GM18909 (cell line): ENCODE measurements at regions not wholly inside any gene's neighbourhood (a gene's known extent, or its start where the extent isn't known, plus 50 kb on each side); places are given as distances from the start of the nearest gene placed in this dataset.
"Not testable (repeated sequence)": the region's sequence is repeated elsewhere in the genome, so short reads cannot be mapped to it uniquely, and the experiment has no call there.

Source experiments
- ATAC-seq: cut with Tn5 transposase; IDR thresholded peaks from one replicate; pipeline ENCODE4 v1.9.1; 2021; ENCODE audit warnings: mild to moderate bottlenecking; ENCODE audit not compliant: unreplicated experiment, poor library complexity

DNA sequence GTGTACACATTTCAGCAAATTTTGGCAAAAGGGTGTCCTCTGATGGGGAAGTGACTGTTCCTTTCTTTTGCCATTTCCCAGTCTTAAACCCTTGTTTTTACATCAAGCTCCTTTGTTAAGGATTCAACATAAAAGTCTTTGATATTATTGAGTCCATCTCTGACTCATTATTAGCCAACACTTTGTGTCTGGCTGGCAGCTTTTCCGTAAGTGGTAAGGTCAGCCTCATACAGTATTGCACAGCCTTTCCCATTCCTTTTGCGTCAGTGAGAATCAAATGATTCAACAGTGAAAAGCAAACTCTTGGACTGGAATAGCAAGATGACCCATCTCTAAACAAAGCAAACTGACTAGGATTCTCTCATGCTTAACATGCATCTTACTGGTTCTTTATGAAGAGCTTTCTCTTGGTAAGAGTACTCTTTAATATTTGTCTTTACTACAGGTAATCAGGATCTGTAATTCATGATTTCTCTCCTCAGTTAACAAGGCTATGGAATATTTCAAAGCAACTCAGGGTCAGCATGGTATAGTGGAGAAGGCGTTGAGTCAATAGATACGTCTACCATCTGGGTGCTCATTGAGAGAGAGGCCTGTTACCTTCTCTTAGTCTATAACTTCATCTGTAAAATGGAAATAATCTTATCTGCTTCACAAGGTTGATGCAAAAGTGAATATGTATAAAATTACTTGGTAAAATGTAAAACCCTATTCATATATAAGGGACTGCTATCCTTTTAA, 183.6 kb downstream of the PRL start:
- no peak for ATAC-seq

DNA sequence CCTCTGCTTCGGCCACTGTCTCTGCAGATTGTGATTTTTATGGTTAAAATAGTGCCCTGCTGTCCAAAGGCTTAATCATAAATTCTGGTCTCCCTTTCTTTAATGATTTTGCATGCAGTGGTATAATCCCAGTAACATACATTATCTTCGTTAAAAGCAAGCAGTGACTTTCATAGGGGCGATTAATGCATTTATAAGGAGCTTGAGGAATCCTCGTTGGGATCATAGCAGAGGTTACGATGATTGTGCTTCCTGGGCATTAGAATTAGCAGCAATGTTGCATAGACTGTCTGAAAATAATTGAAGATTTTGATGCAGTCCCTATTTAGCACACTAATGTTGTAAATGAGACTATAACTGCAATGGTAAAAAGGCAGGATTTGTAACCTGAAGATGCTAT, 181.3 kb downstream of the PRL start:
- ATAC-seq: no peak

DNA sequence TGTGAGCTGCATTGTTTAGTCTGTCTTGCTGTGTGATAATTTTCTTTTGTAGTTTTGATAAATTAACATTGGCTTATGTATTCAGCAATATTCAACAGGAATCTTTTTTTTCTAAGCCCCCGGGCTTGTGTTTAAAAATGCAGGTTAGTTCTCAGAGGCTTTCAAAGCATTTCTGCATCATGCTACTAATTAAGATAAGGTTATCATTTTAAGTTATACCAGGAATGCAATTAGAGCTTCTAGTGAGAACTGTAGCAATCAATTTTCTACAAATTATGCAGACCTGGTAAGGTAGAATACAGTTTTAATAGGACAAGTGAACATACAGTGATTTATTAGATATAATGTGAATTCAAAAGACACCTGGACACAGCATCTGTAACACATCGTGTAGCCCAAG, 179.2 kb downstream of the PRL start:
- ATAC-seq: no peak

DNA sequence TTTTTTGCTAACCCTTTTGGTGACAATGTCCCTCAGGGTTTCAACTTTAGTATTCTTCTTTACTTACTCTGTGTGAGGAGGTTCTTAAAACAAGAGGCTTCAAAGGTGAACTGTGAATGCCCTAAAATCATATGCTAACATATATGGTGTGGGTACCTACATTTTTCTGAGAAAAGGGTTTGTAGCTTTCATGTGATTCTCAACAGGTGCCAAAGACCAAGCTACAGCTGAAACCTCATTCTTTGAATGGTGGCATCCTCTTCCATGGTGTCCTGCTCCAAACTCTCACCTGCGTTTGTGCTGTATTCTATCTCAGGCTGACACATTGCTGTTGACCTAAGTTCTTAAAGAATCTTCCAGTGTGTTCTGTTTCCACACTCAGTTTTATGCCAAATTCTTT, 177.3 kb downstream of the PRL start:
- no peak for ATAC-seq

DNA sequence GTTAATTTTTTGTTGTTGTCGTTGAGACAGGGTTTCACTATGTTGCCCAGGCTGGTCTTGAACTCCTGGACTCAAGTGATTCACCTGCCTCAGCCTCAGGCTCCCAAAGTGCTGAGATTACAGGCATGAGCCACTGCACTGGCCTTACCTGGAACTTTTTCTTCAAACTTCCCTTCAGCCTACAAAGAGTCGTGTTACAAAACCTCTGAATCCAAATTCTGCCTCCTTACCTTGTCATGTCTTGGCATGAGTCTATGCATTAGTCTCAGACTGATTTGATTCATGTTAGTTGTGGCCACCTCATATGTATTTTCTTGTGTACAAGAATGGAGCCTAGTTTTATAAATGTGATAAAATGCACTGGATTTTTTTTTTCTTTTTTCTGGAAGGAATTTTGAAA, 172.1 kb downstream of the PRL start:
- ATAC-seq: no peak

DNA sequence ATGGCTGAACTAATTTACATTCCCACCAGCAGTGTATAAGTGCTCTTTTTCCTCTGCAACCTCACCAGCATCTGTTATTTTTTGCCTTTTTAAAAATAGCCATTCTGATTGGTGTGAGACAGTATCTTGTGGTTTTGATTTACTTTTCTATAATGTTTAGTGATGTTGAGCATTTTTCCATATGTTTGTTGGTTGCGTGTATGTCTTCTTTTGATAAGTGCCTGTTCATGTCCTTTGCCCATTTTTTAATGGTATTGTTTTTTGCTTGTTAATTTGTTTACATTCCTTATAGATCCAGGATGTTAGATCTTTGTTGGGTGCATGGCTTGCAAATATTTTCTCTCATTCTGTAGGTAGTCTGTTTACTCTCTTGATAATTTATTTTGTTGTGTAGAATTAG, 169.9 kb downstream of the PRL start:
- no peak for ATAC-seq

DNA sequence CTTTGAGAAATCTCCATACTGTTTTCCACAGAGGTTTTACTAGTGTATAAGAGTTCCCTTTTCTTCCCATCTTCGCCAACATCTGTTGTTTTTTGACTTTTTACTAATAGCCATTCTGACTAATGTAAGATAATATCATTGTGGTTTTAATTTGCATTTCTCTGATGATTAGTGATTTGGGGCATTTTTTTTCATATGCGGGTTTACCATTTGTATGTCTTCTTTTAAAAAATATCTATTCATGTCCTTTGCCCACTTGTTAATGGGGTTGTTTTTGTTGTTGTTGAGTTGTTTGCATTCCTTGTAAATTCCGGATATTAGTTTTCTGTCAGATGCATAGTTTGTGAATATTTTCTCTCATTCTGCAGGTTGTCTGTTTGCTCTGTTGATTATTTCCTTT, 167.1 kb downstream of the PRL start:
- no peak for ATAC-seq

DNA sequence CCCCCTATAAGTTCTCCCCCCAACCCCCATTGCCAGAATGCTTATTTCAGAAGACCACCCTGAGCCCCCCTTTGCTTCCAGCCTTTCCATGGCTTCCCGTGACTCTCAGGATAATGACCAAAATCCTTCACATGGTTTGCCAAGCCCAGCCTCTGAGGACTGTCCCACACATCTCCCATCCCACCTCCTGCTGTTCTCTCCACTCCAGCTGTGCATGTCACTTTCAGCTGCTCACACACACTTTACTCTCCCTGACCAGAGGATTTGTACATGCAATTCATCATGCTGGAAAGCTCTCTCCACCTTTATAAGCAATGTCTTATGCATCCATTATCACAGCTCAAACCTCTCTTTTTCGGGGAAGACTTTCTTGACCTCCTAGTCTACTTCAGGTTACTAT, 164.2 kb downstream of the PRL start:
- ATAC-seq: no peak

DNA sequence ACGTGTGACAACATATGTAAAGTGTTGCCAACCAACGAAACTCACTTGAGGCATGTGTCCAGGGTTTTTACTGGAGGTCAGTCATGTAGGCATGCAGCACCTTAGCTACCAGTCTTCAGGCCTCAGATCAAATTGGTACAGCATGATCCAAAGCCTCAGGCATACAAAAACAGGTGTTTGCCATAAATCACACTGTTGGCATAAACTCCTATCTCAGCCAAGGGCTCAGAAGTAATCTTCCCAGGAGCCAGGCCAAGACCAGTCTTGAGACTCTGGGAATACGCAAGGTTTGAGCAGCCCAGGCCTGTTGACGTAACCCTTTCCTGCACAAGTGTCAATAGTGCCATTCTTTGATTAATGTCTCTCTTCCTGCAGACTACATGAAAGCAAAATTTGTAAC, 163.5 kb downstream of the PRL start:
- ATAC-seq: no peak

DNA sequence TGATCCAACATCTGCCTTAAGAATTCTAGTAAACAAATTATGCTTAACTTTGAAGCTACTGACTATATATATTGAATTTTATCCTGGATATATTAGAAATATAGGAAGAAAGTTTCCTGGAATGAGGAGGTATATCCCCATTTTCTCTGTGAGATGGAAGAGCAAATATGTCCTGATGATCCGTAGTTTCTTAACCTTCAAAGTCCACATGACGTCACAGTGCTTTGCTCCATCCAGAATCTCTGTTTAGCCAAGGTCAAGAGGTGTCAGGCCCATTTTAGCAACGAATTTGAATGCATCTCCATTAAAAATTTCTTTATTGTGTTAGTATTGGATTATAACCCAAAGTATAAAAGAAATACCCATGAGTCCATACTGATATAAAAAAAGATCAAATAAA, 162.5 kb downstream of the PRL start:
- no peak for ATAC-seq

DNA sequence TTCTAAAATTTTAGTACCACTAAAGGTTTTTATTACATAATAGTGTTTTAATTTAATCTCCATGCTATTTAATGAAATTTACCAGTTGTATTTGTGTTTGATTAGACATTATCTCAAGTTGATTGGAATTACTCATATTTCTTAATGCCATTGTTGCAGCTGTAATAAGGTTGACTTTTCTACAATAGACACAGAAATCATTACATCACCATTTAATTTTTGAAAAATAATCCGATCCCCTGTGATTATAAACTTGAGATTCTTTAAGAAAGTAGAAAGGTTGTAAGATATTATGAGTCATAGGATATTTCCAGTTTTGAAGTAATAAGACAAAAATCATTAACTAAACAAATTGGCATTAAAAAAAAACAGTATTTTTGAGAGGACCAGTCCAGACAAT, 161.4 kb downstream of the PRL start:
- ATAC-seq: no peak

DNA sequence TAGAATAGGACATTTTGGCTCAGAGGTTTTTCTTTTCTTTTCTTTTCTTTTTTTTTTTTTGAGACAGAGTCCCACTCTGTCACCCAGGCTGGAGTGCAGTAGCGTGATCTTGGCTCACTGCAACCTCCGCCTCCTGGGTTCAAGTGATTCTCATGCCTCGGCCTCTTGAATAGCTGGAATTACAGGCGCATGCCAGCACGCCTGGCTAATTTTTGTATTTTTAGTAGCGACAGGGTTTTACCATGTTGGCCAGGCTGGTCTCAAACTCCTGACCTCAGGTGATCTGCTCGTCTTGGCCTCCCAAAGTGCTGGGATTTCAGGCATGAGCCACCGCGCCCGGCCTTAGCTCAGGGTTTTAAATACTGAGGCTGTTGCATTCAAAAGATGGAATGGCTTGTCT, 156.1 kb downstream of the PRL start:
- ATAC-seq: not testable (repeated sequence)

DNA sequence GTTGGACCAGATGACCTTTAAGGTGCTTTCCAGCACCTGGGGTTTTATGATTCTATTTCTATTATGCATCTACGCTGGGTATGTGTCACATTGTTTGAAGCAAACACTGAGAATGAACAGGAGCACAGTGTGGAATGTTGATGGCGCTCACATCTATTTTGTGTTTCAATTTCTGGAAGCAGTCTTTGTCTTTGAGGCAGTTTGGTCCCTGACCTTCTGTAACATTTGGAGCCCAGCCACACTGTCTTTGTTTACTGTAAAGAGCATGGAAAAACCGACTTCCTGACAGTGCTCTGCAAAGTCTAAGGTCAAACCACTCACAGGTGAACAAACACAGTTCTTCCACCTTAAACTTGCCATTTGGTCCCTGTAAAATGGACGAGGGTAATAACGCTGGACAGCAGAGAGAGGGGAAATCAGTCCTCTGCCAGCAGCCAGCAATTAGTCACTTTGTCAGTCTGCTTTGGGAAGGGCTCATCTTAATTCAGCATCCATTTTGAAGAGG, 155.5 kb downstream of the PRL start:
- no peak for ATAC-seq

DNA sequence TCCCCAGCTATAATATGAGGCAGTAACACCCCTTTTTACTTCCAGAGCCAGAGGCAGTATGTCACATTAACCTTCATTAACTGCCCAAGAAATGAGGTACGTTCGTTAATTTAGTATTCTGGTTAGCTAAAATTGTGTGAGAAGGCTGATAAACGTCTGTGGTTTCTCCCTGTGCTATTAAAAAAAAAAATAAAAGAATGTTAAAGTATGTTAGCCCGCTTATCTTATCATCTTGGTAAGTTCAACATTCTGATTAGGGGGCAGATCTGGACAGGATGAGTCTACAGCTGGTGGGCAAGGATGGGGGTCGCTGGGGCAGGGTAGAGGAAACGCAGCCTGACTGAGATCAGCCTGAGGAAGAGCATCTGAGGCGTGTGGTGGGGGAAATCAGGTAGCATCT, 154.0 kb downstream of the PRL start:
- no peak for ATAC-seq

DNA sequence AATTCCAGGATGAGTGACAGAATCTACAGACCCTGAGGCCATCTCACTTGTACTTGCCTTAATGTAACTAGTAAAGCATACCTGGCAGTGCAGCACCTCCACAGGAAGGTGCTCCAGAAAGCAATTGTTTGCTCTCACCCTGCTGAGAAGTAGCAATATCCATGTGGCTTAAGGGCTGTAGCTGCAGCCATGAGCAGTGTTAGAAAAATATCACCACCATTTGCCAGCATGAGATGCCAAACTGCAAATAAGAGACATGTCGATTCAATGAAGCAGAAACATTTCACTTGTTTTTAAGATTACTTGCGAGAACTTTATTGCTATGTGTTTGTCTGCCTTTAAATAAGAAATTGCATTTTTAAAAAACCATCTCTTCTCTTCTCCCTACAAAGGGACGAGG, 151.5 kb downstream of the PRL start:
- no peak for ATAC-seq

DNA sequence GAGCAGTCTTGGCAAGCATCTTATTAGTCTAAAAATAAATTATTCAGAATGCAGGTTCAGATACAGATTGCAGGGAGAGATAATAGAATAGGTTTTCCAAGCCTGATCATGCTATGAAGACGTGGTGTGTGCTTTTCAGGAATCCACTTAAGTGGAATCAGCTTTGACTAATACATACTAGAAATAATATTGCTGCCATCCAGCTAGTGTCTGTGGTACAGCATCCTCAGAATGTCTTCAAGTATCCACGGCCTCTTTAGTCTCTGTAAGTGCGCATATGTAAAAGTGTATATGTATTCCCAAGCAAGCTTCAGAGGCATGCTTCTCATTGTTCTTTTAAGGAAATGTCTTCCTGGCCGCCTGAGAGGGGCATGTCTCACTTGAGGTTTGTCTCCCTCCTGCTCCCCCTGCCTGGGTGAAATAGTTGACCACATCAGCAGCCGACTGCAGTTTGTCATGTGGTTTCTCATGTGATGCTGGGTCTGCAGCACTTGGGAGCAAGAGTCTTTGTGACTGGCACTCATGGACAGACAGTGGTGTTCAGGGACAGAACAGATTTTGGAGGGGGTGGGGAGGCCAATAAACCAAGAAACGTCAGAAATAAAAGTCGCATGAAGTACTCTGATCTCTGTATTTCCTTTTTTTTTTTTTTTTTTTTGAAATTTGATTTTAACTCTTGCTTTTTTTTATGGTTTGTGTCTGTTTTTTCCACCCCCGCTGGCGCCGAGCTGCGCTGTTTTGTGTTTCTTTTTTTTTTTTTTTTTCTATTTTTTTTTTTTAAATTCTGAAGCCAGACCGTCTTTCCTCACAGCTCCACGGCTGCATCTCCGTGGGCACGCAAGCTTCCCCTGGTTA, 150.8 kb downstream of the PRL start:
- no peak for ATAC-seq

DNA sequence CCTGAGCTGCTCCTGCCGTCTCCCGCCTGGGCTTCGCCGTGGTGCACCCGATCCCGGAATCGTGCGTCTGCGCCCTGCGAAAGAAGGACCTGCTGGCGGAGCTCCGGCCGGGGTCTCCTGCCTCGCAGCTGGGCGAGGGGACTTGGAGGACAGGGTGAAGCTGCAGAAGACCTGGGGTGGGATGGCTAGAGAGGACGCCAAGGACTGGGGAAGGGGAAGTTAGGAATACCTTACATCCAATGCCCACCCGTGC, 150.2 kb downstream of the PRL start:
- ATAC-seq: no peak

DNA sequence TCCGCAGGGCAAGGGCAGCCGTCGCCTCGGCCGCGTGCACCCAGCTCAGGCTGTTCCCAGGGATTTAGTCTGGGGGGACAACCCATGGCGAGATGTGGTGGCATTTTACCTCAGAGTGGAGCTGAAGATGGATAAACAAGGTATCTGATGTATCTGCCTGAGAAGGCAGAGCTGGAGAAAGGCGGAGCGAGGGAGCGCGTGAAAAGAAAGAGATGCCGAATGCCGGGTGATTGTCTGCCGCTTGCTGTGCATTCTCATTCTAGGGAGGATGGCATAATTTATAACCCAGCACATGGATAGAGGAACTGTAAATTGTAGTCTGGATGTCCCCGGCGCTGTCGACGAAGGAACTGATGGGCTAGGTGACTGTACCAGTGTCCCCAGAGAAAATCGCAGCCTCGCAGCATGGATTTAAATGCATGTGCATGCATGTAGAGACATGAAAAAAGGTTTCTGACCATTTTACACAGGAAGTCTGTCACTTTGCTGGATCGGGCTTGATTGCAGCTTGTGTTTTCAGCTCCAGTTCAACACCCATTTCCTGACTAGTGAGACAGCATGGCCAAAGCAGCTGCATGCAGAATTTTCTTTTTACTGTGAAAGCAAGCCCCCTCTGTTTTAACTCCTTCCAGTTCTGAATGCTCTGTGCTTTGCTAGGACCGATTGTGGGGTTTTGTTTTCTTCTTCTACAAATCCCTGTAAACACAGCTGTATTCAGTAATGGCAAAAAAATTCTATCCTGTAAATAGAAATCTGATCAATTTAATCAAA, 149.7 kb downstream of the PRL start:
- ATAC-seq: no peak

DNA sequence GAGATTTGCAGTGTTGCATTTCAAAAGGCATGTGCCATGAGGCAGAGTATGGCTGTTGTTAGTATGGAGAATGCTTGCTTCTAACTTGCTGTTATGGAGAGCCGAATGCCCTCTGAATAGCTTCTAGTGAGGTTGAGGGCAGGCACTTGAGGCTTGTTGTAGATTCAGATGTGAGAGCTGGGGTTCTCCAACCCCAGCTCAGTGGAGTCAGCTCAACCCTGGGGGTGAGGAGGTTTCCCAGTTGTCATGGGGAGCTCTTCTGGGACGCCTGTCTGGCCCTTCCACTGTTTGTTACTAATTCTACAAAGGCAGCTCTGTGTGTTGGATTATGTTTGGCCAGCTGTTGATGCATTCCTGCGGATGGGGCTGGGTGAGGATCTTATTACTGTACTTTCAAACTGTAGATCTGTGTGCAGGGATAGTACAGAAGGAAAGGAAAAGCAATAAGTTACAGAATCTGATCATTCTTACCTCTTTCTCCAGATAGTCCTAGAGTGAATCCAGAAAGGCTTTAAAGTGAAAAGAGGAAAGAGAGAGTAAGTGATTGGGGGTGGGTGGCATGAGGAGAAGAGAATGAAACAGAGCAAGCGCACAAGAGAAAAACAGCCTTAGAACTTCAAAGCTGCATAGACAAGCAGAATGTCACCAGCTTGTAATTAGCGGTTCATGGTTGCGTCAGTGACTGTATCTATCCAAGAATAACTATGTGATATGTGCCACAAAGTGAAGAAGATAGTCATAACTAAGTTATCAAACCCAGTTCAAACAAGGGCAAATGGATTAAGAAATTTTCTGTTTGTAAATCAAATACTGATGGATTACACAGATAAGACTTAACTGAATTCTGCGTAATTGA, 148.7 kb downstream of the PRL start:
- no peak for ATAC-seq

DNA sequence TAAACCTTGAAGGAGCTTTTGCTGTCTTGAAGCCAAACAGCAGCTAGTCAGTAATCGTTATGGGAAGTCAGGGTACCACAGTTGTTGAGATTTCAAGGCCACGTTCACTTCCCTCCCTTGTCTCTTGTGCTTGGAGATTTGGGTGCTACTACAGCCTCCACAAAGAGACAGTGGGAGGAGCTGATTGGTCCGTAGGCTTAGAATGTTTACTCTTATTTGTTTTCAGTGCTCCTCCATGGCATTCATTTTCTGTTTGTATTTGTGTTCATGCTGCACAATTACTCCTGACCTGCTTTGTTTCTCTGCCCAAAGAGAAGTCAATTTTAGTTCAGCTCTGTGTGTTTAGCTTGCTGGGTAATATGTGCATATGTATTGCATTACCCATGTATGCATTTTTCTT, 147.7 kb downstream of the PRL start:
- ATAC-seq: no peak
